Pancreas (tissue), 10 donors: ENCODE measurements at regions not wholly inside any gene's neighbourhood (a gene's known extent, or its start where the extent isn't known, plus 50 kb on each side); places are given as distances from the start of the nearest gene placed in this dataset.

Experiments
- ATAC-seq, 4 donors: fragments of 200-7000 bp; cut with Tn5 transposase; one replicate each; pipeline versions ENCODE4 v1.8.0 to v1.9.1; 2020; ENCODE audit warnings: mild to moderate bottlenecking in 4 of 4, moderate library complexity in 4 of 4
- DNase-seq, 6 donors: peaks; one replicate each; pipeline ENCODE4 v3.0.0-alpha.2; 2020
- FAIRE-seq: peaks from 2 replicates; lab custom pipeline; 2012; peaks lifted over from hg19 to GRCh38; lab: Jason Lieb, UNC
- H3K27ac ChIP-seq, 4 donors: fragments of 200-600 bp; sonication (generic); 1 replicate in 3 of 4; 2 replicates in 1 of 4; pipeline versions ENCODE4 v1.5.0 to v1.8.0; 2020
- H3K27me3 ChIP-seq, 4 donors: fragments of 200-600 bp; one replicate each; pipeline ENCODE4 v1.8.0; 2021
- H3K36me3 ChIP-seq, 3 donors: fragments of 200-600 bp; sonication (generic) in 1 of 3; one replicate each; pipeline versions ENCODE4 v1.5.0 to v1.8.0; 2020 to 2021
- H3K4me1 ChIP-seq, 3 donors: fragments of 200-600 bp; one replicate each; pipeline ENCODE4 v1.8.0; 2021
- H3K4me3 ChIP-seq, 4 donors: fragments of 200-600 bp; sonication (generic) in 2 of 4; one replicate each; pipeline versions ENCODE4 v1.5.0 to v1.8.0; 2020 to 2021
- H3K9me3 ChIP-seq, 4 donors: fragments of 200-600 bp; one replicate each; pipeline ENCODE4 v1.8.0; 2021
- CTCF ChIP-seq, 4 donors: fragments of 200-600 bp; sonication (generic) in 3 of 4; IDR thresholded peaks; one replicate each; pipeline versions ENCODE4 v1.5.0 to v1.8.0; 2021; ENCODE audit warnings: antibody characterized with exemption in 4 of 4
- WGBS, 2 donors: extraction: QIAGEN DNeasy Blood & Tissue Kit; methylation state at CpG; one replicate each; pipeline ENCODE4 v1.1.7; 2013; 5-methylcytosine and 5-hydroxymethylcytosine counted together
- intact Hi-C, 3 donors: fragments of 100-400 bp; cut with DNase I; formaldehyde crosslinking; loops; one replicate each; pipeline versions ENCODE4 v1.11.1 to v1.14.2; 2022
- donor health status: healthy with polysubstance abuse.
- donor health status: DM: no; HTN: no; CAD: no; lungs with moderate emphysema.
- donor health status: DM: no; HTN: no; CAD: no.
- donor health status: control.
- donor health status: control.
- donor health status: Bipolar disorder and iron deficiency.
- donor health status: DM: yes; HTN: yes; CAD: no.
- donor health status: DM: no; HTN: no; CAD: no.
- donor health status: DM: no; HTN: no; CAD: no.
- donor health status: DM: yes; HTN: yes; CAD: no.

- no peak for FAIRE-seq
- intact Hi-C loops: no loop called here
These were observed 706.5 kb downstream of the KCNJ2 start for GRCh38 chr17:70875729-70876310.

DNA sequence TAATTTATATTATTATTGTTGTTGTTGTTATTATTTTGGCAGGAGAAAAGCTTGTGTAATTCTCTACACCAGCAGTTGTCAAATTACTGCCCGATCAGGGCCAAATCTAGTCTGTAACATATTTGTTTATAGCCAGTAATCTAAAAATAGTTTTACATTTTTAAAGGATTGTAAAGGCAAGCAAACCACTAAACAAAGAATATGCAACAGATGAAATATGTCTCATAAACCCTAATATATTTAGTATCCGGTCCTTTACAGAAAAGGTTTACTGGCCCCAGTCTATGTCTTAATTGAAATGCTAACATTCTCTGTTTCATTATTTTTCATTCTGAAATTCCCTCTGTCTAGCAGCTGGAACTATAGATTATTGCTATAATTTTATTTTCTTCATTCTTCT is 709.5 kb downstream of the KCNJ2 start:
- Histone ChIP-seq H3K4me1 (no peaks in the 10 kb centered on the region), H3K4me3 (no peak overlapping the region), H3K36me3 (no peaks in the 10 kb centered on the region), H3K27ac (no peak overlapping the region), H3K9me3 (no peaks in the 10 kb centered on the region), H3K27me3 (no peaks in the 10 kb centered on the region)
- TF ChIP-seq CTCF (IDR thresholded peaks at IDR 0.05): no peak
- intact Hi-C loops: no loop called here
- no peak for ATAC-seq
- 58 to 71% methylated on average over 2 of the region's 2 CpGs for WGBS, 2 donors
- no peak for FAIRE-seq
- no peak for DNase-seq

More at GRCh38 chr17:70875729-70876310, 706.5 kb downstream of the KCNJ2 start:
- Histone ChIP-seq H3K36me3 (no peaks in the 10 kb centered on the region), H3K27me3 (no peaks in the 10 kb centered on the region), H3K4me3 (no peak overlapping the region), H3K27ac (no peak overlapping the region), H3K4me1 (peaks cover 6 to 12% (median 8%) of the 10 kb centered on the region in 3 donors), H3K9me3 (no peaks in the 10 kb centered on the region)
- ATAC-seq (no peak), DNase-seq (no peak)
- no peak for TF ChIP-seq CTCF (IDR thresholded peaks at IDR 0.05)
- 58% methylated on average over 2 of the region's 2 CpGs for whole genome bisulfite sequencing, 2 donors

DNA sequence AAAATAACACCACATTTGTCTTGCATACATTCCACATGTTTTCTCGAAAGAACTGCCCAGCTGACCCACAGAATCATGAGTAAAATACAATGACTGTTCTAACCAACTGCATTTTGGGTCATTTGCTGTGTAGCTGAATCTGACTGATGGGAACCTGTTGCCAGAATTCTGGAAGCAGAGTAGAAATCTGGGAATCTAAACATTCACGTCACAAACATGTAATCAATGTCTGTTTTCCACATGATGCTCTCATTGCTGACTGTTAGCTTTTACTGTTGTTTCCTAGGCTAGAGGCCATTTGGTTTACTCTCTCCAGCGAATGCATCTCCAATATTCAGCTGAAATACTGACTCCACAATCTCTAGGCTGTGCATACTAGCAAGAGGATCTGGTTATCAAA is 710.1 kb downstream of the KCNJ2 start:
- ATAC-seq (no peak), DNase-seq (no peak), FAIRE-seq (no peak)
- intact Hi-C loops: no loop called here
- no peak overlapping the region for H3K4me3 ChIP-seq
- H3K36me3 ChIP-seq: no peaks in the 10 kb centered on the region
- H3K27ac ChIP-seq: no peak overlapping the region
- TF ChIP-seq CTCF (IDR thresholded peaks at IDR 0.05): no peak
- 79 to 87% methylated on average over 3 of the region's 3 CpGs for WGBS, 2 donors
- no peaks in the 10 kb centered on the region for H3K27me3 ChIP-seq
- no peaks in the 10 kb centered on the region for H3K4me1 ChIP-seq
- no peaks in the 10 kb centered on the region for H3K9me3 ChIP-seq

DNA sequence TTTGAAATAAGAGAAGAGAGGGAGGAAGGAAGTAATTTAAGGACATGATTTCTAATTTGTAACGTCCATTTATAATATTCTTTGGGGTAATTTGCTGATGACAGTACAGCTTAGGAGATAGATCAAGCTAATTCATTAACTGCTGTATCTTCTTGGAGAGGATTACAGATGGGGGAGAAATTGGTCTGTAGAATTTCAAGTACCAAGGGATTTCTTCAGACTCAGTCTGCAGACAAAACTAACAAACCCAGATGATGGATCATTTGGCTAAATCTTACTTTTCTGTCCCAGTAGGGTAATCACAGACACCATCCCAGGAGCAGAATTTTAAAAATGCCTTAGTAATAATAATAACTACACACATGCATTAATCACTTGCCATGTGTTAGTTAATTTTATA is 711.8 kb downstream of the KCNJ2 start:
- Histone ChIP-seq H3K4me3 (no peak overlapping the region), H3K9me3 (no peaks in the 10 kb centered on the region), H3K27me3 (no peaks in the 10 kb centered on the region), H3K27ac (no peak overlapping the region), H3K4me1 (no peaks in the 10 kb centered on the region), H3K36me3 (no peaks in the 10 kb centered on the region)
- 22 to 31% methylated on average over 1 of the region's 1 CpG for WGBS, 2 donors
- ATAC-seq (no peak), FAIRE-seq (no peak), DNase-seq (no peak)
- no peak for TF ChIP-seq CTCF (IDR thresholded peaks at IDR 0.05)
- intact Hi-C loops: no loop called here

- DNase-seq (no peak), FAIRE-seq (no peak), ATAC-seq (no peak)
- H3K4me1 ChIP-seq: no peaks in the 10 kb centered on the region
- TF ChIP-seq CTCF (IDR thresholded peaks at IDR 0.05): no peak
- intact Hi-C loops: no loop called here
- no peaks in the 10 kb centered on the region for H3K36me3 ChIP-seq
- no peak overlapping the region for H3K4me3 ChIP-seq
- no peaks in the 10 kb centered on the region for H3K9me3 ChIP-seq
- WGBS, 2 donors: 62 to 74% methylated on average over 6 of the region's 6 CpGs
- H3K27me3 ChIP-seq: no peaks in the 10 kb centered on the region
- H3K27ac ChIP-seq: no peak overlapping the region
These were observed 713.2 kb downstream of the KCNJ2 start for GRCh38 chr17:70882504-70882903.
